Globus pallidus (tissue), 1 donor: ENCODE measurements at regions not wholly inside any gene's neighbourhood (a gene's known extent, or its start where the extent isn't known, plus 50 kb on each side); places are given as distances from the start of the nearest gene placed in this dataset.

ENCODE experiments used
- DNase-seq: peaks from one replicate; pipeline ENCODE4 v3.0.0-alpha.2; 2015; ENCODE audit warnings: low spot score

DNA sequence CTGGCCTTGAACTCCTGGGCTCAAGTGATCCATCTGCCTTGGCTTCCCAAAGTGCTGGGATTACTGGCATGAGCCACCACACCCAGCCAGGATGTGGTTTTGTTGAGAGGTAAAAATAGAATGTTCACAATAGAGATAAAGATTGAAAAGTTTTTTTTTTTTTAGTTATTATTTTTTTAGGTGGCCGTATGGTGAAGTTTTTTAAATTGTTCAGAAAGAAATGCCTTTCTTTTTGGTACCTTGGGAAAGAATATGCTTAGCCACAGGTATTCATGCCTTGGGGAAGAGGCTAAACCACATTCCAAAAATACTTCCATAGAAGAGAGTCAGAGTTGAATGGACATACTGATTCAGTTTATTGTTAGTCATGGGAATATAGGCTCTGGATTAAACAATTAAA is 143.4 kb downstream of the C11orf91 start:
- DNase-seq, result no peak

DNA sequence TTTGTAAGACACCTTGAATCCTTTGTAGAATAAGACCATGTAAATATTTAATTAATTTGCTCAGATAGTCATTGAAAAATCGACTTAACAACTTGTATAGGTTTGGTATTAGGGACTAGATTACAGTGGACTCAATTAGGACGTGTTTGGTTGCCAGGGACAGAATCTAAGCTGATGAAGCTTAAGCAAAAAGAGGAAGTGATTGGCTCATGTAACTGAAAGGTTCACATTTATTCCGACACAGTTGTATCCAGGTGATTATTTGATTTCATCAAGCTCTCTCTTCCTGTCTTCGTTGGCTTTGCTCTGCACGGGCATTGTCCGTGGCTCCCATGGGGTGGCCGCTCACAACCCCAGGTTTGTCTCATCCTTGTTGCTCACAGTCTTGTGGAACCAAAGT is 146.4 kb downstream of the C11orf91 start:
- no peak for DNase-seq

DNA sequence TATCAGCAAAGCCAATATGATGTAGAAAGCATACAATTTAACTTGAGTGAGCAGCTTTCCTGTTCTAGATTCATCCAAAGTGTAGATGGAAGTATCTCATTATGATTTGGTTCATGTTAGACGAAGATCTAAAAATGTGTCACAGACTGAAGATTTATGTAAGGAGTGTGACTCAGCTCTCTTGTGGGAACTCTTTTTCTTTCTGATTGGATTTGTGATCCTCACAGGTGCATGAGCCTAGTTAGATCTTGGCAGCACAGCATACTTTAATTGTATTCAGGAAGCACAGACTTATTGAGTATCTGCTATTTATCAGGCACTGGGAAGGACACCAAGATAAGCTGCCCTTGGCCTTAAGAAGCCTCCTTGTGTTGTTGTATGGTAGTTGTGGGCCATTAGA is 147.1 kb downstream of the C11orf91 start:
- DNase-seq, result no peak

DNA sequence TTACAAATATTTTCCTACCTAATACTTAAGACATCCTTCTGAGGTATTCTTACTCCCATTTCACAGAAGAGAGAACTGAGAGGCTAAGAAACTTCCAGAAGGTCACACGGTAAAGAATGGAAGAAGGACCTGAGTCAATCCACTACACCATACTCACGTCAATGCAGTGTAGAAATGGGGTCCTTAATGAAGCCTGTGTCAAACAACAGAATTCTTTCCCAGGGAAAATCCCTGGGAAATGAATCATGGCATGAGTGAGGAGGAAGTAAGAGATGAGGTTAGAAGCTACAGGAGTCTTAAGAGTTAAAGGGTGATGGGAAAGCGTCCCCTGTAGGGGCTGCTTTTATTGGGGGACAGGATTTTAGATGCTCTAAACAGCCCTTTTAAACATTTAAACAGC is 147.9 kb downstream of the C11orf91 start:
- no peak for DNase-seq

DNA sequence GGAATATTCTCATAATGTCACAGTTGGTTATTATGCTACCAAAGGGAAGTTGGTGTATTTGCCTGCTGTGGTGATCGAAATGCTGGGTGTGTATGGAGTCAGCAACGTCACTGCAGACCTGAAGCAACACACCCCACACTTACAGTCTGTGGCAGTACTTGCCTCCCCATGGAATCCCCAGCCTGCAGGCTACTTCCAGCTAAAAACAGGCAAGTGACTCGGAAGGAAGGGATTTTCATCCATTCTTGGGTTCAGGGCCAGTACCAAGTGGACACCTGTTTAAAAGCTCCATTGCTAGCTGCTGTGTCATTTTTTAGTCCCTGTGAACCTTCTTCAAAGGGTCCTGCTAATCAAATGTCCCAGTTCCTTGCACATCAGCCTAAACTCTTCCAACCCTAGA is 149.6 kb downstream of the C11orf91 start:
- no peak for DNase-seq

DNA sequence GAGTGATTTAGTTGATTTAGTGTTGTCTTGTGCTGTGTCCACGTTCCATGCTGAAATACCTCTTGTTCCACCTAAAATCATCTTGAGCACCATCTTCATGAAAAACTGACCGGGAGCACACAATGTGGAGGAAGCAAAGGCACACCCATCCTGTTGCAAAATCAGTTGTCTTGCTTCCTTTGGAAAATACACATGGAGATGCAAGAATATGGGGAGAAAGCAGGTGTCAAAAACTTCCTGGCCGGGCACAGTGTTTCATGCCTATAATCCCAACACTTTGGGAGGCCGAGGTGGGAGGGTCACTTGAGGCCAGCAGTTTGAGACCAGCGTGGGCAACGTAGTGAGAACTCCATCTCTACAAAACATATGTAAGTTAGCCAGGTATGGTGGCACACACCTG is 151.1 kb downstream of the C11orf91 start:
- DNase-seq, result no peak

DNA sequence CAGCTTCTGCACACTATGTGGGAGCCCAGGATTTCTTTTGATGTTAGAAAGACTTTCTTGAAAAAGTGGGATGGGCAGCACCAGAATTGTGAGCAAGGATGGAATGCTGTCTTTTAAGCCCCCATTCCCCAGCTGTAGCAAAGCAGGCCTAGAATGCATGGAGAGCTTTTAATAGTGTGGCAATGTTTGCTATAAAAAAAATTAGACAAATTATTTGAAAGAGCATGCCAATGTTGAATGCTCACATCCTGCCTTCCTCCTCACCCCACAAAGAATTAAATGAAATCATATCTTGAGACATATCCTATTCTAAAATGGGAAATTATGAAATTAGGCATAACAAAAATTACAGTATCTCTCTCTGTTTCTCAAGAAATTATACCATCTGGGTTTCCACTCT is 154.7 kb downstream of the C11orf91 start:
- DNase-seq, result no peak

DNA sequence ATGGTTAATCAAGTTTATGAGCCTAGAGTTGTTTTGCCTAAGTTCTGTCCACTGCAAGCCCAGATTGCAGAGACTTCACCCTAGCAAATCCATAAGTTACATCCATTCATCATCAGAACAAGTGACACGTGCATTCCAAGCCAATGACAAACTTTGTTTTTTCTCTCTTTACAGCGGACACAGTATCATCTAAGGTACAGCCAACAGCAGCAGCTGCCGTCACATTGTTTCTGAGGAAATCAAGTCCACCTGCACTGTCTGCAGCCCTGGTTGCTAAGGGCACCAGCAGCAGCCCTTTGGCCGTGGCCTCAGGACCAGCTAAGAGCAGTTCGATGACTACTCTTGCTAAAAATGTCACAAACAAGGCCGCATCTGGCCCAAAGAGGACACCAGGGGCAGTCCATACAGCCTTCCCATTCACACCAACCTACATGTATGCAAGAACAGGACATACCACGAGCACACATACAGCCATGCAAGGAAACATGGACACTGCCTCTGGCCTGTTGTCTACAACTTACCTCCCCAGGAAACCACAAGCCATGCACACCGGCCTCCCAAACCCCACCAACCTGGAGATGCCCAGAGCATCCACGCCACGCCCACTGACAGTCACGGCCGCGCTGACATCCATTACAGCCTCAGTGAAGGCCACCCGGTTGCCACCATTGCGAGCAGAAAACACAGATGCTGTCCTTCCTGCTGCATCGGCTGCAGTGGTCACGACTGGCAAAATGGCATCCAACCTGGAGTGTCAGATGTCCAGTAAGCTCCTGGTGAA is 155.8 kb downstream of the C11orf91 start:
- no peak for DNase-seq

DNA sequence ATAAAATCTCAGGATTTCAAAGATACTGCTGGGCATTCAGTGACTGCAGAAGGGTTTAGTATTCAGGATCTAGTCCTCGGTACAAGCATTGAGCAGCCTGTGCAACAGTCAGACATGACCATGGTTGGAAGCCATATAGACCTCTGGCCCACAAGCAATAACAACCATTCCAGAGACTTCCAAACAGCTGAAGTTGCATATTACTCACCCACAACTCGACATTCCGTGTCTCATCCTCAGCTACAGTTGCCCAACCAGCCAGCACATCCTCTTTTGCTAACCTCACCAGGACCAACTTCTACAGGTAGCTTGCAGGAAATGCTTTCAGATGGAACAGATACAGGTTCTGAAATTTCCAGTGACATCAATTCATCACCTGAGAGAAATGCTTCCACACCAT is 156.8 kb downstream of the C11orf91 start:
- no peak for DNase-seq

DNA sequence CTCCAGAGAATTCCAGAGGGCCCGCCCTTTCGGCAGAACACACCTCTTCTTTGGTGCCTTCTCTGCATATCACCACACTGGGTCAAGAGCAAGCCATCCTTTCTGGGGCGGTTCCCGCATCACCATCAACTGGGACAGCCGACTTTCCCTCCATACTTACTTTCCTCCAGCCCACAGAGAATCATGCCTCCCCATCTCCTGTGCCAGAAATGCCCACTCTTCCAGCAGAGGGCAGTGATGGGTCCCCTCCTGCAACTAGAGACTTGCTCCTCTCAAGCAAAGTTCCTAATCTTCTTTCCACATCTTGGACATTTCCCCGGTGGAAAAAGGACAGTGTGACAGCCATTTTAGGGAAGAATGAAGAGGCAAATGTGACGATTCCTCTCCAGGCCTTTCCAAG is 157.7 kb downstream of the C11orf91 start:
- peak; percentile 47 for DNase-seq

DNA sequence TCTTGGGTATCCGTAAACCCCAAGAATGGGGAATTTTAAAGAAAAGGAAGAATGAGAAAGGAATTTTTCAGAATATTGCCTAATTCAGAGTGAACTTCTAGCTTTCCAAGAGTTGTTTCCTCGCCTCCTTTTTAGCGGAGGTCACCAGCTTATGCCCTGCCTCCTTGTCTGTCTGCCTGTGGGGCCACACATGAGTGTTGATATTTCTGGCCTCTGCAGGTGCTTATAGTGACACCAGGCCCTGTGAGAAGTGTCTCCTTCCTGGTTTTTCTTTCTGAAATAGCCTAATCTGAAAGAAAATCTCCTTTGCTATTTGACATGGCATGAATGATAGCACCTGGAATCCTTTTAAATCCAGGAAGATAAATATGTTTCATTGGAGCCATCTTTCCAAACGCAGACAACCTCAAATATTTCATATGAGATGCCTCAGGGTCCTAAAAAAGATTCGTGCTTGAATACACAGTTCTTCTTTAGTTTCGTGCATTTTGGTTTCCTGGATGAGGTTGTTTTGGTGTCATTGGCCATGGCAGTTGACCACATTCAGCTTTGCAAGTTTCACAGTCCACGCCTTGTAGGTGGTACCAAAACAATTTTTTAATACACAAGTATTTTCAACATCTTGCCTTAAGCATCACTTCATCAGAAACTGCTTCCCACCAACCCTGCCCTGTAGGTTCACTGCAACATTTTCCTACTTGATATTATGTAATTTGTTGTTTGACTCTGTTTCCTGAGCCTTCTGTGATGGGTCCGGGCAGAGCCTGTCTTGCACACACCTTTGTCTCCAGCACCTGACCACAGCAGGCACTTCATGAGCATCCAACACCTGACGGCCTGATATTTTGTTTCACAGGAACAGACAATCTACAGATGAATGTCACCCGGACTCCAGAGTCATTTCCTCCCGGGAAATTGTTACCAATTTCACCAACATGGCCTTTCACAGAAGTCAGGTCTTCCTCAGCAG is 159.4 kb downstream of the C11orf91 start:
- DNase-seq, result no peak

DNA sequence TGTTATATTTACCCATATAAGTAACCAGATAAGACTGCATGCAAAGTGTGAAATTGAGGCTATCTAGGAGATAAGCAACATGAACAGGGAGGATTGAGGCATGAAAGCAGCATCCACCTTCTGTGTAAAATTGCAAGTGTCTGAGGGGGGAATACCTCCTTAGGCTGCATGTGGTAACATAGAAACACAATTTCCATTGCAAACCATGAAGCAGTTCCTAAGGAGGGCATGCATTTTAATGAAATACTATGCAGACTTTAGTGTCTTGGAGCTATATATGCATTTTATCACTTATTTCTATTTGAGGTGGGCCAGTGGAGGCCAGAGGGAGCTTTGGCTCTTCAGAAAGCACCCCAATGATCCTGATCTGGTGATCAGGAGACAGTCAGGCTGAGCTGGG is 160.2 kb downstream of the C11orf91 start:
- no peak for DNase-seq

DNA sequence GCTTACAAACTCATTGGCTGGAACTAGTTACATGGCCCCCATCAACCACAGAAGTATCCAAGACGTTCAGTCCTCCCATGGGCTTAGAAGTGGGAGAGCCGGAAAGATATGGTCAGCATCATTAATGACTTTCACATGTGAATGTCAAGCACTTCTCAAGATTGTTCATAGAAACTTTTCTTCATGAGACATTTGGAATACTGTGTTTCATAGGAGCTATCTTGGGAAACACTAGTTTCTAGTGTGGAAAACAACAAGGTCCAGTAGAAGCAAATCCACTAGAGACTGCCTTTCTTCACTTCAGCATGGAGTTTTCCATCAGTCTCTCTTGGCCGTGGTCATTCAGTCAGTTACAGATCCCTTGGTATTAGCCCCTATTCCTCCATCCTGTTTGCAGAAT is 160.9 kb downstream of the C11orf91 start:
- no peak for DNase-seq

DNA sequence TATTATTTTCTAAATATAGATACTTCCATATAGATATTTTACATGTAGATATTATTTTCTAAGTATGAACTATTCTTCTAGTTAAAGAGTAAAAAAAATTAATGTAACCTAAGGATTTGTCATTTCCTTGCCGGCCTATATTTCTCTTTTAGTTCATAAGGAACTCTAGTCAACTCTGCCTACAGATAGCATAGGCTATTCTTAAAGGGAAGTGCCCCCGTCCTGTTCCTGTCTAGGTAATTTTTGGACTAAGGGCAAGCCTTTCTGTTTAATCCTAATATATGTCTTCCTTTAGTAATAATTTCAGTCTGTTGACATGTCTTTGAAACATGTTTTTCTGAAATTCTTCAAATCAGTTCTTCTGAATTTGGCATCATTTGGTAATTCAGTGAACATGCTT is 161.9 kb downstream of the C11orf91 start:
- DNase-seq, result no peak

DNA sequence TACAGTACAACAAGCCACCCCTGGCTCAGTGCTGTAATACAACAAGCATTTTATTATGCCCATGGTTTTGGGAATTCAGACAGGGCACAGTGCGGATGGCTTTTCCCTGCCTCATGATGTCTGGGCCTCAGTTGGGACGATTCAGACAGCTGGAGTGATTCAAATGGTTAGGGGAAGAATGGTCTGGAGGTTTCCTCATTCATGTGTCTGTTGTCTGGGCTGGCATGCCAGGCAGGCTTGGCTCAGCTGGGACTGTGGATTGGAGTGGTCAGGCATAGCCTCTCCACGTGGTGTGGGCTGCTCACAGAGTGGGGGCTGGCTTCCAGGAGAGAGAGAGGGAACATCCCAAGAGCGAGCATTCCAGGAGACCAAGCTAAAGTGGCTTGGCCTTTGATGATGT is 164.4 kb downstream of the C11orf91 start:
- no peak for DNase-seq

DNA sequence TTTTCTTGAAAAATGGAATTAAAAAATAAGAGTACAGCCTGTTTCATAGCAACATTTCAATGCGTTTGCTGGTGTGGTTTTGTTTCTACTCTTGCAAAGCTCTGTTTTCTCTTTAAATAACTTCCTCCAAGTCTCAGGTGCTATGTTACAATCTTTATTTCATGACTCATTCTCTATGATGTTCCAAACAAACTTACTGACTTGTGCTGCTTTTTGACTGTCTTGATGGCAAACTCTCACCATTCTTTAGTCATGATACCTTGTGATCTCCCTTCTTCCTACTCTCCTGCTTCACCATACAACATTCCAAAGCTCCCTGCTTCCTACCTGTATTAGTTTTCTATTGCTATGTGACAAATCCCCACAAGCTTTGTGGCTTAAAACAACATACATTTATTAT is 166.1 kb downstream of the C11orf91 start:
- no peak for DNase-seq

DNA sequence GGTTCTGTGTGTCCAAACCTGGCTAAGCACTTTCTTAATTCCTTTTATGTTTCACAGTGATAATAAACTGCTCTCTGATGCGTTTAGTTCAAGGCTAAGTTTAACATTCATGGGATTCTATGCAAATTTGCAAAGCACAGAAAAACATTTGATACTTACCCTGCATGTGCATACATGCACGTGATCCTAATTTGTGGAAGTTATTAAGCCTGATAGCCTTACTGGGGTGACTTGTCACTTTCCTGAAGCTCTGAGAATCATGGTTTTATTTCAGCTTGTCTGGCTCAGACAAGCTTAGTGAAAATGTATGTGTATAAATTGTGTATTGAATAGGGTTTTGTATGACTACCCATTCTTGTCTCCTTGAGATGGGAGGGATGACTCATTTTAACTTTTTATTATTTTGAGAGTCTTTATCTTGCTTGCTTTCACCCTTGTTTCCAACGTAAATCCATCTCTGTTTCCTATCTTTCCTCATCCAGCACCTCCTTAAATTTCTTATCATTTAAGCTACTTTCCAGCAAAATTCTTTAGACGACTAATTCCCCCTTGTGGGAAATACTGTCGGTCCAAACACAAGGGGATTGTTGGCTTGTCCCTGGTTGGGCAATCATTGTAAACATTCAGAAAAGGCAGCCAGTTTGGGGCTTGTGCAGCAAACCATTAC is 167.1 kb downstream of the C11orf91 start:
- DNase-seq, result no peak

DNA sequence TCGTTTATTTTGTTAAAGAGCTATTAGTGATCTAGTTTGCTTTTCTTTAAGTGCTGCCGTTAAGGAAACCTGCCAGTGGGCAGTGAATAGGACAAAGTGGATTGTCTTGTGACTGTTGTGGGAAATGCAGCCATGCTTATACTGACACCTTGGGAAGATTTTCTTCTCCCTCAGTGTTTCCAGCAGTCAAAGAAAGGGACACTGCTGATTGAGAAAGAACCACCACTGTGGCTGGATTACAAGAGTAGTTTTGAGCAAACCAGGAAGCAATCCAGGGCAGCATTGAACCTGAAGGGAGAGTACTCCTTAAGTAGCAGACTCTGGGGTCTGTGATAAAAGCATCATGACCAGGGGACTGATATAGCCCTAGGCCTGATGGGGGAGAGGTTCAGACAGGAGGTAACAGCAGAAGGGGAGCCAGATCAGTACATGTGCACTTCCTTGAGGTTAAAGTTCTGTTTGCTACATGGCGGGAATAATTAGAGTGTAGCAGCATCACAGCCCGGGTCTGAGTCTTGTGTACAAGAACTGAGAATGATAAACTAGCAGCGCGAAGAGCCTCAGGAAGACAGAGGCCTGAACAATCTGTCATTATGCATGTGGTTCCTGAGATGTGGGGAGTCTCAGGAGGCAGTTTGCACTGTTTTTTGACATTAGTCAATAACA is 167.8 kb downstream of the C11orf91 start:
- no peak for DNase-seq

DNA sequence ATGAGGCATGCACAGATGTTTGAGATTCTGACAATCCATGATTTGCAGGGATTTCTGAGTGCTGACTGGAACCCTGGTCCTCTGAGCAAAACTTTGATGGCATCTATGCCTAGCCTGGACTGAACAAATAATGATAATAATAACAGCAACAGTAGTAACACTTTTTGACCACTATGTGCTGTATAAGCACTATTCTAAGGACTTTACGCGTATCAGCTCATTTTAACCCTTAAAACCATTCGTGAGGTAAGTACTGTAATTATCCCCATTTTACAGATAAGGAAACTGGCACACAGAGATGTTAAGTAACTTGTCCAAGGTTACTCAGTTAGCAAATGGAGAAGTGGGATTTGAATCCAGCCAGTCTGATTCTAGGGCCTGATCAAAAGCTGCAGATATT is 168.4 kb downstream of the C11orf91 start:
- DNase-seq, result no peak

DNA sequence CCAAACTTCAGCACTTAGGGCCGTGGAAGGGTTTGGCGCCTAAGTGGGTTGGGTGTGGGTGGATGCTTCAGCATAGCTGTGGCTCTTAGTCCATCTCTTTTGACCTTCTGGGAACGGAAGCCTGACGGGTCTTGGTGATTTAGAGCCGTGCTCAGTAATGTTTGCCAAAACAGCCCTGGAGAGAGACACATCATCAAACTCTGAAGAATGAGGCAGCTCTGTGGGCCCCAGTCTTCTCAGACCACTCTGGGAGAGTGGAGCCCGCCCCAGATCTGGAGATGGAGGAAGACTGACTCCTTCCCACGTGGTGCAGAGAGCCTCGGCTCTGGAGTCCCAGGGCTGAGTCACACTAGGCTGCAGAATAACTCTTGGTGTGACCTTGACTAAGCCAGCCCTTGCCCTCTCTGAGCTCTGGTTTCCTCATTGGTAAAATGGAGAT is 168.9 kb downstream of the C11orf91 start:
- DNase-seq, result no peak

DNA sequence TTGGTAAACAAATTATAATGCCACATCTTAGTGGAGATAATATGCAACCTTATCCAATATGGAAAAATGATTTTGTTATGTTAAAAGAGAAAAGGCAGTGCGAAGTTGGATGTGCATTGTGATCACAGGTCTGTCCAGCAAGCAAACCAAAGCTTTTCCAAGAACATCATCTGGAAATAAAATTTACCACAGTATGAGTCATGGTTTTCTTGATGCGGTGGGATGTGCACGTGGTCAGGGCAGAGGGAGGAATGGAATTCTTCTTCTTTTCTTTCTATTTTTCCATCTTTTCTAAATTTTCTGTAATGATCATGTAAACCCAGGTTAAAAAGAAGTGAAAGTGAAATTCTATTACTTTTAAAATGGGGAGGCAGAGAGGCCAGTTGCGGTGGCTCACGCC is 169.8 kb downstream of the C11orf91 start:
- no peak for DNase-seq

DNA sequence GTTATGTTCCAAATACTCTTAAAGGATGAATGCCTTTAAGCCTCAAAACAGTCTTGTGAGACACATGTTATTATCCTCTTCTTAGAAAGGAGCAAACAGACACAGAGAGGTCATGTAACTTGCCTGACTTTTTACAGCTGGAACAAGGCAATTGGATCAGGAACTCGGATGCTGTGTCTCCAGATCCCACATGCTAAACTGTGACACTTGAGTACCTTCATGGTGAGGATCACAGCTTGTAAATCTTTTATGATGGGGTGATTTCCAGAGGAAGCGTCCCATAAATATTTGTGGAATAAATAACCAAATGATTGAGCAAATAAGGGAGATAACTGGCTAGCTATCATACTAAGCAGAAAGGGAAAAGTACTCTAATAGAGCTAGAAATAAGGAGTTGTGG is 171.2 kb downstream of the C11orf91 start:
- DNase-seq, result no peak
